ENCODE measurements at regions not wholly inside any gene's neighbourhood (a gene's known extent, or its start where the extent isn't known, plus 50 kb on each side); places are given as distances from the start of the nearest gene placed in this dataset.

DNA sequence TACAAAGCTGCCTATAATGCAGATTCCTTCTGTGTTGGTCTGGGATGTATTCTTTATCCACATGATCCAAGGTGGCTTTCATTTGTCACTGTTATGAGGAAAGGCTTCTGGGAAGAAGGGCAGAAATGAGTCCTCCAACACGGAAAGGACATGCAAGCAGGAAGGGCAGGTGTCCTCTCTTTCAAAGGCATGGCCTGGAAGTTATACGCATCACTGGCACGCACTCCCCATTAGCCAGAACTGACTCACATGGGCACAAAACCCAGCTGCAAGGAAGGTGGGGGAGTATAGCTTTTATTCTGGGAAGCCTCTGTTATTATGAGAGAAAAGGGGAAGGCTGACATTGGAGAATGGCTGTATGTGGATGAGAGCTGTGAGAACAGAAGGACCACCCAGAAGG, 141.3 kb upstream of the ZNF618 start:
- TF ChIP-seq, protein P1, sequence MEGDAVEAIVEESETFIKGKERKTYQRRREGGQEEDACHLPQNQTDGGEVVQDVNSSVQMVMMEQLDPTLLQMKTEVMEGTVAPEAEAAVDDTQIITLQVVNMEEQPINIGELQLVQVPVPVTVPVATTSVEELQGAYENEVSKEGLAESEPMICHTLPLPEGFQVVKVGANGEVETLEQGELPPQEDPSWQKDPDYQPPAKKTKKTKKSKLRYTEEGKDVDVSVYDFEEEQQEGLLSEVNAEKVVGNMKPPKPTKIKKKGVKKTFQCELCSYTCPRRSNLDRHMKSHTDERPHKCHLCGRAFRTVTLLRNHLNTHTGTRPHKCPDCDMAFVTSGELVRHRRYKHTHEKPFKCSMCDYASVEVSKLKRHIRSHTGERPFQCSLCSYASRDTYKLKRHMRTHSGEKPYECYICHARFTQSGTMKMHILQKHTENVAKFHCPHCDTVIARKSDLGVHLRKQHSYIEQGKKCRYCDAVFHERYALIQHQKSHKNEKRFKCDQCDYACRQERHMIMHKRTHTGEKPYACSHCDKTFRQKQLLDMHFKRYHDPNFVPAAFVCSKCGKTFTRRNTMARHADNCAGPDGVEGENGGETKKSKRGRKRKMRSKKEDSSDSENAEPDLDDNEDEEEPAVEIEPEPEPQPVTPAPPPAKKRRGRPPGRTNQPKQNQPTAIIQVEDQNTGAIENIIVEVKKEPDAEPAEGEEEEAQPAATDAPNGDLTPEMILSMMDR (IDR thresholded peaks at IDR 0.05): no peak
- TF ChIP-seq POLR2A (IDR thresholded peaks at IDR 0.05): no peak
